Inflammatory macrophage treated with lipopolysaccharide for 1 hour (primary cell): ENCODE measurements at regions not wholly inside any gene's neighbourhood (a gene's known extent, or its start where the extent isn't known, plus 50 kb on each side); places are given as distances from the start of the nearest gene placed in this dataset.
"Not testable (repeated sequence)": the region's sequence is repeated elsewhere in the genome, so short reads cannot be mapped to it uniquely, and the experiment has no call there.

Experiments used
- DNase-seq, 2 donors: peaks; one replicate each; pipeline ENCODE4 v3.0.0-alpha.2; 2020 to 2022

GRCh38 chr1:86798608-86799291, 94.4 kb downstream of the SH3GLB1 start:
- peak; percentile 55 to 89 for DNase-seq

- peak; percentile 47 to 68 for DNase-seq
These were observed 99.3 kb downstream of the SH3GLB1 start for GRCh38 chr1:86803641-86804040.

- not testable (repeated sequence) for DNase-seq
These were observed 101.6 kb downstream of the SH3GLB1 start for GRCh38 chr1:86805898-86806519.

GRCh38 chr1:86811142-86811924, 102.6 kb downstream of the SELENOF start:
- no peak for DNase-seq

GRCh38 chr1:86812286-86812685, 101.6 kb downstream of the SELENOF start:
- DNase-seq: no peak
